GM18505 (cell line): ENCODE measurements at regions not wholly inside any gene's neighbourhood (a gene's known extent, or its start where the extent isn't known, plus 50 kb on each side); places are given as distances from the start of the nearest gene placed in this dataset.

ENCODE experiments used
- ATAC-seq: cut with Tn5 transposase; IDR thresholded peaks from one replicate; pipeline ENCODE4 v1.9.1; 2021; ENCODE audit not compliant: unreplicated experiment
- POLR2A ChIP-seq: IDR thresholded peaks from 4 replicates; pipeline ENCODE4 v1.6.1; 2011; ENCODE audit warnings: borderline replicate concordance; ENCODE audit not compliant: insufficient read depth, insufficient read length; ENCODE audit errors: extremely low read depth

GRCh38 chr2:56682397-56682760, 498.6 kb downstream of the CCDC85A start:
- no peak for TF ChIP-seq POLR2A

GRCh38 chr2:56684327-56684726, 500.5 kb downstream of the CCDC85A start:
- ATAC-seq: no peak
- no peak for TF ChIP-seq POLR2A

More at GRCh38 chr2:56682397-56682760, 498.6 kb downstream of the CCDC85A start:
- no peak for ATAC-seq

- TF ChIP-seq POLR2A: no peak
- ATAC-seq: no peak
These were observed 501.4 kb downstream of the CCDC85A start for GRCh38 chr2:56685205-56685604.

GRCh38 chr2:56687169-56687568, 503.4 kb downstream of the CCDC85A start:
- ATAC-seq: no peak

GRCh38 chr2:56688661-56689060, 504.9 kb downstream of the CCDC85A start:
- no peak for TF ChIP-seq POLR2A

More at GRCh38 chr2:56687169-56687568, 503.4 kb downstream of the CCDC85A start:
- TF ChIP-seq POLR2A: no peak

GRCh38 chr2:56693501-56693900, 509.7 kb downstream of the CCDC85A start:
- ATAC-seq: no peak
- no peak for TF ChIP-seq POLR2A

More at GRCh38 chr2:56688661-56689060, 504.9 kb downstream of the CCDC85A start:
- ATAC-seq: no peak

- no peak for TF ChIP-seq POLR2A
- no peak for ATAC-seq
These were observed 519.2 kb downstream of the CCDC85A start for GRCh38 chr2:56703001-56703400.

GRCh38 chr2:56705713-56706112, 521.9 kb downstream of the CCDC85A start:
- no peak for TF ChIP-seq POLR2A
- ATAC-seq: no peak

GRCh38 chr2:56707218-56707617, 523.4 kb downstream of the CCDC85A start:
- ATAC-seq: no peak
- TF ChIP-seq POLR2A: no peak

GRCh38 chr2:56707650-56708049, 523.9 kb downstream of the CCDC85A start:
- no peak for ATAC-seq
- TF ChIP-seq POLR2A: no peak

GRCh38 chr2:56709181-56709580, 525.4 kb downstream of the CCDC85A start:
- ATAC-seq: no peak
- TF ChIP-seq POLR2A: no peak

GRCh38 chr2:56713161-56713676, 529.4 kb downstream of the CCDC85A start:
- no peak for ATAC-seq
- no peak for TF ChIP-seq POLR2A

- TF ChIP-seq POLR2A: no peak
- ATAC-seq: no peak
These were observed 530.2 kb downstream of the CCDC85A start for GRCh38 chr2:56713978-56714377.

- TF ChIP-seq POLR2A: no peak
- ATAC-seq: no peak
These were observed 530.6 kb downstream of the CCDC85A start for GRCh38 chr2:56714400-56714799.

GRCh38 chr2:56715683-56716082, 531.9 kb downstream of the CCDC85A start:
- ATAC-seq: no peak
- TF ChIP-seq POLR2A: no peak
